ENCODE measurements at regions not wholly inside any gene's neighbourhood (a gene's known extent, or its start where the extent isn't known, plus 50 kb on each side); places are given as distances from the start of the nearest gene placed in this dataset.

DNA sequence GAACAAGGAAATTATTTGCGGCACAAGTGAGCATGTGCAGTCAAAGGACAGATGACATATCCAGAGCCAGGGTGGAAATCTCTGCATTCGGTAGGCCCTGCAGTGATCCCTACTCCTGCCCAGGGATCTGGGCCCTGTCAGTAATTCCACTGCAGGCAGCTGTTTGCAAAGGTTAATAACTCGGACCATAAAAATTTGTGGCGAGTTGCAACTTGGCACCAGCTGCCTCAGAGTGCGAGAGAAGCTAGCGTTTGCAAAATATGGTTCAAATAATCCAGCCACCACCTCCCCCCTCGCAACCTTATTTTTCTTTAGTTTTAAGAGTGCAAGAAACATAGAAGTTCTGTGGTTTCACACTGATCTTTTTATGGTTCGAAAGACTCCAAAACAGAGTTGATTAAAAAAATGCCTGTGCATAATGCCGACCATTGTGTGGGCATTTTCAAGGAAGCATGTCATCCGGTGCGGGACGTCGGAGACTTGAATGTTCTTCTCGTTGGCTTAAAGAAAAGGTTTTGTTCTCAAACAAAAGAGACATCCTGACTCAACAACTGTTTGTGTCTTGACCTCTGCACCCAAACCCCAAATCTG lies 224.5 kb downstream of the BCL11B start:
- DNase-seq (ENCODE audit: low read depth in 2 of 2), result no peak

DNA sequence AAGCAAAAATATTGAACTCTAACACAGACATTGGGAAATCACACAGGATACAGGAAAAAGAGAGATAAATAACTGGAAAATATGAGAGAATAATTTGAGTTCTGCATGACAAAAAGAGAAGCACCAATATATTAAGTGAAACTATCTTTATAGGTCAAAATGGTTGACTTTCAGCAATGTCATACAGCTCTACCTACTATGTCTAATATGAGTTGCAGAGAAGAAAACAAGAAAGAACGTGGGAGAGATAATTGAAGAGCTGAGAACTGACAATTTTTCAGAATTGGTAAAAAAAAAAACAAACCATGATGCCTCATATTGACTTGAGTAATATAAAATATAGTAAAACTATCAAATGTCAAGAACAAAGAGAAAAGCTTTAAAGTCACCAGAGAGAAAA lies 221.7 kb downstream of the BCL11B start:
- DNase-seq (ENCODE audit: low read depth in 2 of 2), result no peak

- no peak for DNase-seq (ENCODE audit: low read depth in 2 of 2)
Measured at GRCh38 chr14:99052467-99052866, 219.5 kb downstream of the BCL11B start.

GRCh38 chr14:99055019-99055418 lies 217.0 kb downstream of the BCL11B start:
- no peak for DNase-seq (ENCODE audit: low read depth in 2 of 2)

GRCh38 chr14:99055816-99056215 lies 216.2 kb downstream of the BCL11B start:
- DNase-seq (ENCODE audit: low read depth in 2 of 2), result no peak

DNA sequence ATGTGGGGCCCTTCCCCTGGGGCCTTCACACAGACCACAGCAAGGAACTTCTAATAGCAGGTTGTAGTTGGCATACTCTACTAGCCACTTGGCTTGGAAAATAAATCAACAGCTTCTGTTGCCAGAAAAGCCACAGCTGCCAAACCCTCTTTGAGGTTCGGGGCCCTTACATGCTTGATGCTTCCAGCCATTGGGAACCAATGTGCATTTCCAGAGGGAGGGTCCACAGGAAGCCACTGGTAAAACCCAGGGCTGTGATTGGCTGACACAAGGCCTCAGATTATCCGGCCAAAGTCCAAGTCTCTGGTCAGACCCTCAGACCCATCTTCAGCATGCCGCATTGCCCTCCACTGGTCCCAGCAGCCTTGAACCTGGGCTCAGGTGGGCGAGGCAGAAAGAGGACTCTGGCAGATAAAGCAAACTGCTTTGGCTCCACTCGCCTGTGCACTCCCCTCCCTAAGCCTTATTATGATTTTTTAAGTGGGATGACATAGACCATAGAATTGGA lies 214.4 kb downstream of the BCL11B start:
- no peak for DNase-seq (ENCODE audit: low read depth in 2 of 2)

DNA sequence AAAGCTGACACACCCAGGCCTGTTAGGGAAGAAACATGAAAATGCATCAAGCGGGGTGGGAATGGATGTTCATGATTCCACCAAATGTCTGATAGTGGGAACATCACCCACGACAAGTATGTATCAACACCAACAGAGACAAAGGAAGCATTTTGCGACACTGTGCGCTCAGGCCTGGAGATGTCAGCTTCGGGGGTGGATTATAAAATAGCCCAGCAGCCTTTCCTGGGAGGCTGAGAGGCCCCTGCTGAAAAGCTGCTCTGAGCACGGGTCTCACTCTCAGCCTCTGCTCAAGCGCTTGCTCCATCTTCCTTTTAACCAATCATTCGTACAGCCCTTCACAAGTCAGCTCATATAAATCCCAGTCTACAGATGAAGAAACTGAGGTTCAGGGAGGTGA lies 213.5 kb downstream of the BCL11B start:
- DNase-seq (ENCODE audit: low read depth in 2 of 2), result no peak

DNA sequence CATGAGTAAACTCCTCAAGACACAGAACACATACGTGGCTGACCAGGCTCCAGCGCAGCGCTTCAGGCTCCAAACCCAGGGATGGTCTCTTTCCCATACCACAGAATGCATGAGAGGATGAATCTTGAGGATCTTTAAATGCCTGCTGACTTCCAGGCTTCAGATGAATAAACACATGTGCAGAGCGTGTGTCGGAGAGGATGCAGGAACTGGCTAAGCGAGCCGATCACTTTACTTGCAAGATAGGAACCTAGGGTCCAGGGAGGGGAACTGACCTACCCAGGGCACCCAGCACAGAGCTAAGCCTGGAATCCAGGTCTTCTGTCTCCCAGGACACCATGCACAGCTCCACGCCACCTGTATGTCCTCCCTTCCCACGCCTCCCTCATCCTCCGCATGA lies 209.8 kb downstream of the BCL11B start:
- no peak for DNase-seq (ENCODE audit: low read depth in 2 of 2)

GRCh38 chr14:99062772-99063418 lies 209.1 kb downstream of the BCL11B start:
- DNase-seq (ENCODE audit: low read depth in 2 of 2), result no peak

- no peak for DNase-seq (ENCODE audit: low read depth in 2 of 2)
Measured at GRCh38 chr14:99063620-99064225, 208.3 kb downstream of the BCL11B start.

GRCh38 chr14:99064262-99064954 lies 207.6 kb downstream of the BCL11B start:
- DNase-seq (ENCODE audit: low read depth in 2 of 2), result no peak

GRCh38 chr14:99065551-99065950 lies 206.4 kb downstream of the BCL11B start:
- DNase-seq (ENCODE audit: low read depth in 2 of 2), result no peak

GRCh38 chr14:99066378-99066777 lies 205.6 kb downstream of the BCL11B start:
- DNase-seq (ENCODE audit: low read depth in 2 of 2), result no peak

- no peak for DNase-seq (ENCODE audit: low read depth in 2 of 2)
Measured at GRCh38 chr14:99067141-99067920, 204.7 kb downstream of the BCL11B start.

DNA sequence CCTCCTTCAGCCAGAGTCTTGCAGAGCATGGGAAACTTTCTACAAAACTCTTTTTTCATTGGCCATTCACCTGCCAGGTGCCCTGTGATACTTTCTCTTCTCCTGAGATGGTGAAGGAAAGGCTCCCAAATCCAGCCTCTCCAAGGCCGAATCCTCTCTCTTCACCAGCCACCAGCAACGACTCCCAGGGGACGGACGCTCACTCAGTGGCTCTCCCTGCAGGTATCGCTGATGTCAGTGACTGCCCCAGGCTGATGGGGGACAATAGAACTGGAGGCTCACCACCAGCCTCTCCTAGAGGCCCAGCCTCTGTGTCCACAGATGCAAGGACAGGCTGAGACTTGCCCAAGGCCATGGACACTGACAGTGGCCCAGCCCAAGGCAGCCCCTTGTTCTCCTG lies 204.1 kb downstream of the BCL11B start:
- DNase-seq (ENCODE audit: low read depth in 2 of 2), result no peak

DNA sequence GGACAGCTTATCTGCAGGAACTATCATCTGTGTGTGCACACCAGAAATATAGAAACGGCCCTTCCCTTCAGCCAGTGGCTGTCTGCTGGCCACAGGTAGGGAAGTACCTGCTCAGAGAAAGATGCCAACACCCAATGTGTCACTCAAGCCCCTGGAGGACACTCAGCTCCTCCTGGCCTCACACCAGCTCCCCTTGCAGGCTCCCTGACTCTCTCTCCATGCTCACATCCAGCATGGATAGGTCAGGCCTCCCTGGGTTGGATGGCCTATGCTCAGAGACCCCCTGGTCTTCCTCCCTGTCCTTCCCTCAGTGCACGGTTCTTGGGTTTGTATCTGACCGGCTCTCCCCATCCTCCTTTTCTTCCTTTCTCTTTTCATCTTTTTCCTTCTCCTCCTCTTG lies 202.1 kb downstream of the BCL11B start:
- DNase-seq (ENCODE audit: low read depth in 2 of 2), result no peak

DNA sequence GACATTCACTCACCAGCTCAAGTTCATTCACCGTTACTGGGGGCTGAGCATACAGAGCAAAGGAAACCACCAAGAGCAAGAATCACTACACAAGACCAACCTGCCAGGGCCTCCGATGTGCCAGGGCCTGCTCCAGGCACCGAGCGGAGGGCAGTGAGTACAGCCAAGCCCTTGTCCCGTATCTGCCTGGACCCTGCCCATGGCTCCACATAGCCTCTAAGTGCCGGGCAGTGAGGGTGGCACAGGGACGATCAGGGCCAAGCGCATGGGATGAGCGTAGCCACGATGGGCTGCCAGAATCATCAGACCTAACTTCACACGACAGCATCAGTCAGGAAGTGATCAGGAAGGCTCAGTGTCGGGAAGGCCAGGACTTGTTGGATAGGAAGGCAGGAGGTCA lies 199.6 kb downstream of the BCL11B start:
- DNase-seq (ENCODE audit: low read depth in 2 of 2), result no peak

DNA sequence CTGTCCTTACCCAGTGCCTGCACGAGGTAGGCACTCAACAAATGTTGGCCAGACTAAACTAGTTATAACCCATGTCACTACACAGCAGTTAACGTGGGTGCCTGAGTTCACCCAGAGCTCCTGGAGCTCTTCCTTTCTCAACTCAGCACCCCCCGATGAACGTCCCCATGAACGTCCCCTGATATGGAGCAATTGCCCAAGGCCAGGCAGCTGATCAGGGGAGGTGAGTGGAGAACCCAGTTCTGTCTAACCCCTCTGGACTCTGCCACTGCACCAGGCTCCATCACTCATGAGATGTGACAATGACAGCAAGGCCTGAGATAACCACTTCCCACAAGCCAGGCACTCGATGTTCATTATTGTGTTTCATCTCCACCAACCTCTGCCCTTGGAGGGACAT lies 199.0 kb downstream of the BCL11B start:
- no peak for DNase-seq (ENCODE audit: low read depth in 2 of 2)

GRCh38 chr14:99073431-99073830 lies 198.6 kb downstream of the BCL11B start:
- DNase-seq (ENCODE audit: low read depth in 2 of 2), result no peak

DNA sequence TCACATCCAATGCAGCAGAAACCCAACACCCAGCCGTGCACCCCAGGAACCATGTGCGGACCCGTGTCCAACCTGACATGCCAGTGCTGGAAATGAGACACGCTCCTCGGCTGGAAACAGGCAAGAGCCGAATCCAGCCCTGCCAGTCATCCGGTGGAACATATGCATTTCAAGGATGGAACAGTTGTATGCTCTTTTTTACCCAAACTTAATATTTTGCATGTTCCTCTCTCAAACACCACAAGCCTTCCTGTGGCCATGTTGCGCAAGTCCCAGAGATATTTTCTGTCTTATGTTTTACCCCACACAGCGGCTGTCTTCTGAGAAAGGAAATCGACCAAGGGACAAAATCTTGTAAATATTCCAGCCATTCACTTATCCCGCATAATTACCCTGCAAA lies 196.9 kb downstream of the BCL11B start:
- no peak for DNase-seq (ENCODE audit: low read depth in 2 of 2)

DNA sequence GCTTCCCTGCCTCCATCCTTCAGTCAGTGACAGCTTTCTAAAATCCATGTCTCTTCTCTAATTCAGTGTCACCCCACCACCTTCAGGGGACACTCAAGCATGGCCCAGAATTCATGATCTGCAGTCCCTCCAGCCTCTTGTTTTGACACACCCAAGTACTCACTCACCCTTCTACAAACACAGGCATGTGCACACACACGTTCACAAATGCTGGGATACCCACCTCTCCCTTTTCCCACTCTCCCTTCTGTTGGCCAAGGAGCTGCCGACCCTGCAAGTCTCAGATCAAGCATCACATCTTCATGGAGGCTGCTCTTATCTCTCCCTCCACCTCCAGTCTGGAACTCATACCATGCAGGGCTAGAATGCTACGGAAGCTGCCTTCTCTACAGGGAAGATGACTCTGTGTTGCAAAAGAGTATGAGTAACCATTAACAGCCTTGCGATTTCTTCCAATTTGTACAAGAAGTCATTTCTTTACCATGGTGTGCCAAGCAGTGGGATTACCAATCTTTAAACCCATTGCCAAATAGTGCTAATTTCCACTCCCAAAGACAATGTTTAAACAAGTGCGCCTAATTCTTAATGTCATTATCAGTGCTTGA lies 196.1 kb downstream of the BCL11B start:
- DNase-seq (ENCODE audit: low read depth in 2 of 2), result no peak

Data from activated CD4-positive, alpha-beta T cell treated with anti-CD3 and anti-CD28 coated beads for 24 hours (primary cell).